GM21526 (cell line): ENCODE measurements at regions not wholly inside any gene's neighbourhood (a gene's known extent, or its start where the extent isn't known, plus 50 kb on each side); places are given as distances from the start of the nearest gene placed in this dataset.
A peak's percentile ranks its signal among the peaks of the same experiment; 100 is the strongest.
"Not testable (repeated sequence)": the region's sequence is repeated elsewhere in the genome, so short reads cannot be mapped to it uniquely, and the experiment has no call there.

Experiments used
- ATAC-seq: cut with Tn5 transposase; IDR thresholded peaks from one replicate; pipeline ENCODE4 v1.9.1; 2021; ENCODE audit warnings: moderate library complexity; ENCODE audit not compliant: unreplicated experiment, low FRiP score

GRCh38 chr21:36246080-36246631 lies 73.8 kb upstream of the MORC3 start:
- ATAC-seq: no peak

GRCh38 chr21:36247316-36248010 lies 72.5 kb upstream of the MORC3 start:
- ATAC-seq: no peak

DNA sequence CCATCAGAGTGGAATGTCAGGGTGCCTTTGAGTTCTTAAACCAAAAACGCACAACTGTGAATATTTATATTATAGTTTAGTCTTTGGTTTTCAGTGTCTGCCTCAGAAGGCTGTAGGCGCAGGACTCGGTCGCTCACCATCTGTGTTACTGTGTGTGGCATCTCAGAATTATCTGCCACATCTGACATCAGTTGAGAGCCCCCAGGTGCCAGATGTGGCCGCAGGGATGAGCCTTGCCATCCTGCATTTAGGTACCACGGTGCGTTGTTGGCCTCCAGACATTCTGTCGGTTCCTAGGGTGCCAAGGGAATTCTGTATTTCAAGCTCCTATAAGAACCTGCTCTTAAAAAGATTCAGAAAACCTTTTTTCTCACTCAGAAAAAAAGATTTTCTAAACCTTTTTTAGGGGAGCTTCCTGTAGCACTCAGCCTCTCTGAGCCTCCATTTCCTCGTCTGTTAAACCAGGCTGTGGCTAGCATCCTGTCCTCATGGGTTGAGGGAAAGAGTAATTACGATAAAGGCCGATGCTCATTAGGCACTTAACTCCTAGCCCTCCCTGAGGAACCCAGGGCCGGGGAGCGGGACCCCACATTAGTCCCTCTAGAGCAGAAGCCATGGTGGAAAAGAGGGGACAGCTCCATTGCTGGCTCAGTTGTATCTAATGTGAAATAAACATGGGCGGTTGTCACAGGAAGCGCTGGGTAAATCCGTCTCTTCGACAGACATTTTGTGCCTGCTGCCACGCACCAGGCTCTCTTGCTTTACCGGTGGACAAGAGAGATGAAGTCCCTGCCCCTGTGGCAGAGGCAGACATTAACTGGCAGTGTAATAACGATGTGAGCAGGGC lies 70.2 kb upstream of the MORC3 start:
- no peak for ATAC-seq

DNA sequence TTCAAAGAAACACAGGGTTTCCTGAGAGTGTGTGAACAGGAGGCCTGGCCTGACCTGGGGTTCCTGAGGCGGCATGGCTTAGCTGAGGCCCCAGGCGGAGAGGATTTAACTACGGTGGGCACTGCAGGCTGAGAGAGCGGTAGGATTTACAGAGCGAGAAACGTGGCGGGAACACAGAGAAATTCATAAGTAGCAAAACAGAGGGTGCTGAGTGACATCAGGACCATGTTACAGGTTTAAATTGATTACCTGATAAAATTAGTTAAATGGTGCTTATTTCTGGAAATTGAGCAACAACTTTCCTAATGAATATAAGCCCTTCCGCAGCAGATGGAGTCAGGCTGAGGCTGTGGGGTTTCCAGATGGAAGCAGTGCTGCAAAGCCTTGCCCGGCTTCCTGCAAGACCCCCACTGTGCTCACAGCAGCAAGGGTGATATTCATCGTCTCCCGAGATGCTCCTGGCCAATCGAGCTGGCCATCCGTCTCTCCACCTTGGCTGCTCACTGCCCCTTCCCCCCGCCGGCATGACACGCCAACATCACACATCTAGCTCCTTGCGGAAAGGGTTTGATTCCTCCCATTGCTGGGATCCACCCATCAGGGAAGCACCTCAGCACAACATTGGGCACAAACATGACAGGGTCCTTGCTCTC lies 69.4 kb upstream of the MORC3 start:
- ATAC-seq: no peak

DNA sequence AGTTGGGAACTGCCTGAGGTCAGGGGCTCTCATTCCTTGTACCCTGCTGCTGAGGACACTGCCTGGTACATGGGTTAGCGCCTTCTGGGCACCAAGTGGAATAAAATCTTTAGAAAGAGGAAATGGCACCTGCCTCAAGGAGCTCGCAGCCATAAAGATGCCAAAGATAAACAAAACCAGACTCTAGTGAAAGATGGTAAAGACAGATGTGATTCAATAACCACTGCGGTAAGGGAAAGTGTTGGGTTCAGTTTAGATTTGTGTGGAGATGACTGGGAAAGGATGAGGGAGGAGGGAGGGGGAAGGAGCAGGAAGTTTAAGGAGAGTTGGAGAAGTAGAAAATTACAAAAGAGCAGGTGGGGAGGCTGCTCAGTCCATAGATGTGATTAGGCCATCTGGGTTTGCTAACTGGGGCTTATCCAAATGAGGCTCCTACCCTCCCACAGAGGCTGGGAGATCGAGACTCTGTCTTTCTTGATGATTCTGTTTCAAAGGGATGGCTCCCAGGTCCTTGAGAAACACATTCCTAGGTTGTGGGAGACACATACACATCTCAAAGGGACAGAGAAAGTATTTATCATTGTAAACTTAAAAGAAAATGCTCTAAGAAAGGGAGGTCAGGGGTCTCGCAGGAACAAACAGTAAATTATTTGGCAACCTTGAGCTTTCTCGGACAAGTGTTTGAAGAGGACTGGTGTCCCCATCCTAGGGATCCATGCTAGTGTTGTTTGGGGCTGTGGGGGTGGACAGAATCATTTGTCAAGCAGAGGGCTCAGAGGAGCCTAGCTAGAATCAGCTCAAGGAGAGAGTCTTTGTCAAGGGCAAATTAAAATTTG lies 65.7 kb upstream of the MORC3 start:
- ATAC-seq: no peak

DNA sequence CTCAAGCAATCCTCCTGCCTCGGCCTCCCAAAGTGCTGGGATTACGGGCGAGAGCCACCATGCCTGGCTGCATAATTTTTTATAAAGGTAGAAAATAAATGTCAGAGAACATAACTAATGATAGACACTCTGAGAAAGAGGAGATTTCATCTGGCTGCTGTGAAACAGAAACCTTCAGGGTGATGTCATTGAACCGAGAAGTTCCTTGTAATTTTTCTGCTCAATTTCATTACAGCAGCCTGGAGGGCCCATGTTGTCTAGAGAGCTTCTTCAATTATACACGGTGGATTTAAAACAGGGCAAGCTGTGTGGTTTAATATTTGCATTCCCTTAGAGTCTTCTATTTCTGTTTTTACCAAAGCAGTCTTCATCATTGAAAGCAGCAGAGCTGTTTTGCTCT lies 64.3 kb upstream of the MORC3 start:
- peak; percentile 51 for ATAC-seq

GRCh38 chr21:36257657-36258056 lies 62.3 kb upstream of the MORC3 start:
- no peak for ATAC-seq

DNA sequence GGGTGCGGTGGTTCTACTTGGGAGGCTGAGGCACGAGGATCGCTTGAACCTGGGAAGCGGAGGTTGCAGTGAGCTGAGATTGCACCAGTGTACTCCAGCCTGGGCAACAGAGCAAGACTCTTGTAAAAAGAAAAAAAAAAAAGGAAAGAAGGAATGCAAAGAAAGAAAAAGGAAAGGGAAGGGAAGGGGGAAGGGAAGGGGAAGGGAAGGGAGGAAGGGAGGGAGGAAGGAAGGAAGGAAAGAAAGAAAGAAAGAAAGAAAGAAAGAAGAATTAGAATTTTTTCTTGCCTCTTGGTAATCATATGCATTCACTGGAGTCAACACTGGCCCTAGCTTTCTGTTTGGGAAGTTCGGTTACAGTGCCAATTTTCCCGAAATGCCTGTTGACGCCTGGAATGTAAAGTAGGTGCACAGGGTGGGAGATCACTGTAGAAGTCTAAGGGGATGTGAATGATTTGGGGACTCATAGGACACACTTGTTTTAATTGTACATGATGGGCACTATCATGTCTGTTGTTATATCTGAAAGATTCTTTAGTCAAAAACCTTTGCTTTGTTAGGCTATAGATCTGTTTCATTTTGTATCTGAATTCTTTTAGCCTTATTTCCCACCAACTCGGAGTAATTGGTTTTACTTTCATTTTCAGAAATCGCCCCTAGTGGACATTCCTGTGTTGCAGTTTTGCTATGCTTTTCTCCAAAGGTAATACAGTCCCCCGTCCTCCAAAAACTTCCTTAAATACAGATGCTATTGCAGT lies 59.8 kb upstream of the MORC3 start:
- ATAC-seq: no peak

DNA sequence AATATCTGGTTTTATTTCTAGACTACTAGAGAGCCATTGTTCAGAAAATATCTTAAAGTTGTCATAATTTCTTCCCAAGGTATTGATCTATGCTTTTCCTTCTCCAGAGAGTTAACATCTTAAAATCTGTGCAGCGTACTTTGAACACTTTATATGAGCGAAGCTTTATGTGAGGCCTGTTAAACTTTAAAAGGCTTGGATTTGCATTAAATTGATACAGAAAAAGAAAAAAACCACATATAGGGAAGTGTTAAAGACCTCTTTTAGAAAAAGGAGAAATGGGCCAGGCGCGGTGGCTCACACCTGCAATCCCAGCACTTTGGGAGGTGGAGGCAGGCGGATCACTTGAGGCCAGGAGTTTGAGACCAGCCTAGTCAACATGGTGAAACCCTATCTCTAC lies 59.2 kb upstream of the MORC3 start:
- no peak for ATAC-seq

- ATAC-seq: no peak
Measured at GRCh38 chr21:36261459-36261858, 58.5 kb upstream of the MORC3 start.

- ATAC-seq: no peak
Measured at GRCh38 chr21:36263797-36264196, 56.2 kb upstream of the MORC3 start.

DNA sequence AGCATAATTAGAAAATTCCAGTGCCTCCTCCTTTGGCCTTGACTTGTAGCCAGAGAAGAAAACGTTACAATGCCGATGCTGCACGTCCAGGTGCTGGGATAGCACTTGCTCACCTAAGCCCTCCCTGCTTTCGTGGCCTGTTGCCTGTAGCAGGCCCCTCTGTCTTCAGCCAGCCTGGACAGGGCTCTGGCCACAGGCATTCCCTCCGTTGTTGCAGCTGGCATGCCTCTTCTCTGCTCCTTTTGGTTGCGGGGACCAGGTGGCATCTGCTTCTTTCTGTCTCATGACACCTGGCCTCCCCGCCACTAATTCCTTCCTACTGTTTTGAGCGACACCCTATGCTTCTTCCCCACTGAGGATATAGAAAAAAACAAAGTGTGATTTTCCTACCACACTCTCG lies 54.6 kb upstream of the MORC3 start:
- no peak for ATAC-seq

DNA sequence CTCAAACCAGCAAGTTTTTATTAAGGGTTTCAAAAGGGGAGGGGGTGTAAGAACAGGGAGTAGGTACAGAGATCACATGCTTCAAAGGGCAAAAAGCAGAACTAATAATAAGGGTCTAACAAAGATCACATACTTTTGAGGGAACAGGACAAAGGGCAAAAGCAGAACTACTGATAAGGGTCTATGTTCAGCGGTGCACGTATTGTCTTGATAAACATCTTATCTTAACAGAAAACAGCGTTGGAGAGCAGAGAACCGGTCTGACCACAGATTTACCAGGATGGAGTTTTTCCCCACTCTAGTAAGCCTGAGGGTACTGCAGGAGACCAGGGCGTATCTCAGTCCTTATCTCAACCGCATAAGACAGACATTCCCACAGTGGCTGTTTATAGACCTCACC lies 52.2 kb upstream of the MORC3 start:
- ATAC-seq: not testable (repeated sequence)

- ATAC-seq: not testable (repeated sequence)
Measured at GRCh38 chr21:36268264-36268663, 51.7 kb upstream of the MORC3 start.
